Dendritic cell treated with granulocyte-macrophage colony-stimulating factor and Interleukin-4, amounts not matched to agents 40 ng/mL and 50 ng/mL, for 4 days (primary cell): ENCODE measurements at regions not wholly inside any gene's neighbourhood (a gene's known extent, or its start where the extent isn't known, plus 50 kb on each side); places are given as distances from the start of the nearest gene placed in this dataset.

Experiments
- H3K27ac Mint-ChIP-seq: one replicate; pipeline ENCODE4 v1.8.0; 2022; ENCODE audit warnings: mild to moderate bottlenecking, mixed read lengths
- H3K27me3 Mint-ChIP-seq: one replicate; pipeline ENCODE4 v1.8.0; 2022; ENCODE audit warnings: mild to moderate bottlenecking, mixed read lengths
- H3K36me3 Mint-ChIP-seq: one replicate; pipeline ENCODE4 v1.8.0; 2022; ENCODE audit warnings: low read depth, mixed read lengths
- H3K4me1 Mint-ChIP-seq: one replicate; pipeline ENCODE4 v1.8.0; 2022; ENCODE audit warnings: low read depth, mixed read lengths
- H3K4me3 Mint-ChIP-seq: one replicate; pipeline ENCODE4 v1.8.0; 2022; ENCODE audit warnings: mild to moderate bottlenecking, moderate library complexity, mixed read lengths
- H3K9me3 Mint-ChIP-seq: one replicate; pipeline ENCODE4 v1.8.0; 2022; ENCODE audit warnings: mixed read lengths
- intact Hi-C: fragments of 100-400 bp; cut with micrococcal nuclease; formaldehyde crosslinking; loops from one replicate; pipeline ENCODE4 v1.15.0; 2022

DNA sequence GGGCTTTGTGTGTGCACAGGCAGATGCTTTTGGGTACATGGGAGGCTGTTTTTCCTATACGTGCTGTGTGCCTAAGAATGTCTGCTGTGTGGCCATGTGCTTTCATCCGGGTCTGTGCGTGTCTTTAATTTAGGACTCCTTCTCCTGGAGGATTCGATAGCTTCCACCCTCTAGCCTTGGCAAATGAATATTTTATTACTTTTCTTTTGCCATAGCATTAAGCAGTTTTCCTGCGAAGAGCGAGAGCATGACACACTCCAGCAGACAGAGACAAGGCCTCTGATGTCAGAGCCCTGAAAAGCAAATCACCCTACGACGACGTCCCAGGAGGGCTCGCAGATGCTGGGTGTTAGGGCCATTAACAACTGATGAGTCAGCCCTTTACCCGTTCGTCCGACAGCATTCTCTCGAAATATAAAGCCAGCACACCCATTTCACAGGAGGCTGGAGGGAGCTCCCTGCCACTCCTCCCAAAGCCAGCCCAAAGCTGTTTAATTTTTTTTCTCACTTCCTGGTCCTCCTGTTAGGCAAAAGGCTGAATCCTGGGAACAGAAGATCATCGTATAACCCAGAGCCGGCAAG is 311.3 kb upstream of the ZMIZ1 start:
- H3K27ac Mint-ChIP-seq, result no peak overlapping the region

DNA sequence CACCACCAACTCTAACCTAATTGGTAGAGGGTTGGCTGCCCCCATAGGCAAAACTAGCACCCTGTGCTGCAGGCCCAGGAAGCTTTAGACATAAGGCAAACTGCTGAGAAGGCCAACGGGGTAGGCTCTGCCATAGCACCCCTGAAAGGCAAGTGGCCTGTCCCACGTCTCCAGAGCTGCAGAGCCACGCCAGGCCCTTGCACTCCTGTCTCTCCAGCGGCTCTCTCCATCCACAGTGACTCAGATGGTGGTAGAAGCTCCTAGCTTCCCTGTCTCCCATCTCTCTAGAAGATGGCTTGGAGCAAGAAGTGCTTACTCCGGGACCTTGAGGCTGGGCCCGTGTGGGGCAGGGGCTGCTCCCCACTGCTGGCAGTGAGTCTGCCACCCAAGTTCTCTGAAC is 310.6 kb upstream of the ZMIZ1 start:
- intact Hi-C loops, result no loop called here
- peaks cover 15% of the 10 kb centered on the region for H3K27me3 Mint-ChIP-seq
- H3K4me3 Mint-ChIP-seq, result no peak overlapping the region
- H3K9me3 Mint-ChIP-seq, result no peaks in the 10 kb centered on the region
- H3K27ac Mint-ChIP-seq, result peak overlapping the region; percentile 56
- H3K4me1 Mint-ChIP-seq, result peaks cover 82% of the 10 kb centered on the region
- no peaks in the 10 kb centered on the region for H3K36me3 Mint-ChIP-seq

More for the DNA sequence above, 311.3 kb upstream of the ZMIZ1 start:
- H3K4me3 Mint-ChIP-seq, result no peak overlapping the region
- no peaks in the 10 kb centered on the region for H3K9me3 Mint-ChIP-seq
- intact Hi-C loops, result no loop called here
- H3K4me1 Mint-ChIP-seq, result peaks cover 82% of the 10 kb centered on the region
- H3K27me3 Mint-ChIP-seq, result peaks cover 22% of the 10 kb centered on the region
- H3K36me3 Mint-ChIP-seq, result no peaks in the 10 kb centered on the region

DNA sequence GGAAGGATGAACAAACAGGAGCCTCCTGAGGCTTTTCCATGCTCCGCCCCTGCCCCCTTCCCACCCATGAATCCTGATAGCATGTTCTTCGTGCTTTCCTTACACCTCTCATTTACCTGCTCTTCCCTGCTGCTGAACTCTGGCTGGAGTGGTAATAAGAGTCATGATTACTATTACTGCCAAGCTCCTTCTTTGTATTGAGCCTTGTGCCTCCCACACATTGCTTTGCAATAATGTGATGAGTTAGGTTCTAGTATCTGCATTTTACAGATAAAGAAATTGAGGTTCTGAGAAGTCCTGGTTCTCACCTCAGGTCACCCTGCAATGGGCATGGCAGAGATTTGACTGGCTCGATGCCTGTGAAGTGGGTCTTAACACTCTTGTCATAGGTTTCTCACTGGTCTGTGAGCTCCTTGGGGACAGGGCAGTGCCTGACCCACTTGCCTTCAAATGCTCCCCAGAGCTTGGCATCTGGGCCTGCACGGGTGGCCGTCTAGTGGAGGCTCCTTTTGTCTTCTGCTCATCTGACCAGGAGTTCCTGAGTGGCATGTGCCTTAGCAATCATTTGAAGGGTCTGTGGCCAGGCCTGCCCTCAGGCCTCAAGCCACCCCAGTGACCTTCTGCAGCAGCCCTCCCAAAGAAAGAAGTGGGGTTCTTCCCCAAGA is 309.2 kb upstream of the ZMIZ1 start:
- no peak overlapping the region for H3K4me3 Mint-ChIP-seq
- H3K36me3 Mint-ChIP-seq, result no peaks in the 10 kb centered on the region
- peak overlapping the region; percentile 1 for H3K27ac Mint-ChIP-seq
- peaks cover 3% of the 10 kb centered on the region for H3K27me3 Mint-ChIP-seq
- peaks cover 87% of the 10 kb centered on the region for H3K4me1 Mint-ChIP-seq
- intact Hi-C loops, result no loop called here
- no peaks in the 10 kb centered on the region for H3K9me3 Mint-ChIP-seq

DNA sequence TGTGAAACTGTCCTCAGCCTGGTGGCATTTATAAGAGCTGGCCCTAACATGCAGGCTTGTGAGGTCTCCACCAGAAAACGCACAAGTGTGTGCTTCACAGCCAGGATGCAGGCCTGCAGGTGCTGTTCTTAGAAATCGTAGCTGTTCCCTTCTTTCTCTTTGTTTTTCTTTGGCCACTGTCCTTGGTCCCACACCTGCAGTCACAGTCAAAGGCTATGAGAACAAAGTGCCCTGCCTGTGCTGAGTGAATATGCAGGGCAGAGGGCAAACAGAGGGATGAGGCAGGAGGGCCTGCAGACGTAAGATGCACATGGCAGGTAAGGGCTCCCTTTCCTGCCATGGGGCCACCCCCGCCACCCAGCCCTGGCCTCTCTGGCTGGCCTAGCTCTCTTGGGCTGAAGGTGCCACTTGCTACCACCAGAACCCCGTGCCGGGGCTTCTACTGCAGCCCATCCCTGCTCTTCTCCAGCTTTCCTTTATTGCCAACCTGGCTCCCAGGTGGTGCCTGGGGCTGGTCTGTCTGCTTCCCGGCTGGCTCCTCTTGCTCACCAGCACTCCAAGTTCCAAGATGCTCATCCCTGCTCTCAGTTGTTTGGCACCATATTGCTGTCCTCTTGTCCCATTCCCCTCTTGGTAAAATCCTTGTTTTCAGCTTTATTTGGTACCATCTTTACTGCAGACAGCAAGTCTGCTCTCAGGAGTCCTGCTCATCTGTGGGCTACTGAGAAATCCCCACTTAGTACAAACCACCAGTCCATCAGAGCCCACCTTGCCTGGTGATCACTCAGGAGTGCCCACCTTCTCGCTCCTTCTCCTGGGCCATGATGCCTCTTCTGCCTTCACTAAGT is 308.1 kb upstream of the ZMIZ1 start:
- intact Hi-C loops, result no loop called here
- Mint-ChIP-seq H3K27me3 (peaks cover under 1% of the 10 kb centered on the region), H3K27ac (peak overlapping the region; percentile 17), H3K9me3 (no peaks in the 10 kb centered on the region), H3K4me3 (no peak overlapping the region), H3K36me3 (no peaks in the 10 kb centered on the region), H3K4me1 (peaks cover 98% of the 10 kb centered on the region)

DNA sequence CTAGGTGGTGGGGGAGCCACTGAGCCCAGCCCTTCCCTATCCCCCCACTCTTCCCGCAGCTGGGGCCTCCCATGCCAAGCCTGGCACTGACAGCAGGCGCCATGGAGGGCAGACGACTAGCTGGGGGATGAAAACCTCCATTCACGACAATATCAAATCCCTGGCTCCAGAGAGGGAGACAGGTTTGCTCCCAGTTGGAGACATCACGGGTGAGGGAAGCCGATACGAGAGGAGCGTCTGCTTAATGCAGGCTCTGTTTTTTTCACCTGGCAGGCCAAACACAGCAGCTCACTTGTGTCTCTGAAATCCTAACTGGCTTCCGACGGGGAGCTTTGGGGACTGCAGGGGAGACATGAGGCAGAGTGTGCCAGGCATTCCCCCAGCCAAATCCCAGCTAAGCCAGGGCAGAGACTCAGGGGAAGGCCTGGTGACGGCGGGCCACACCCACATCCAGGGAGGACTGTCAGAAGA is 307.4 kb upstream of the ZMIZ1 start:
- no peaks in the 10 kb centered on the region for H3K9me3 Mint-ChIP-seq
- no peaks in the 10 kb centered on the region for H3K36me3 Mint-ChIP-seq
- H3K4me3 Mint-ChIP-seq, result no peak overlapping the region
- intact Hi-C loops, result no loop called here
- H3K4me1 Mint-ChIP-seq, result peaks cover 100% of the 10 kb centered on the region
- H3K27ac Mint-ChIP-seq, result peak overlapping the region; percentile 17
- peaks cover 3% of the 10 kb centered on the region for H3K27me3 Mint-ChIP-seq

DNA sequence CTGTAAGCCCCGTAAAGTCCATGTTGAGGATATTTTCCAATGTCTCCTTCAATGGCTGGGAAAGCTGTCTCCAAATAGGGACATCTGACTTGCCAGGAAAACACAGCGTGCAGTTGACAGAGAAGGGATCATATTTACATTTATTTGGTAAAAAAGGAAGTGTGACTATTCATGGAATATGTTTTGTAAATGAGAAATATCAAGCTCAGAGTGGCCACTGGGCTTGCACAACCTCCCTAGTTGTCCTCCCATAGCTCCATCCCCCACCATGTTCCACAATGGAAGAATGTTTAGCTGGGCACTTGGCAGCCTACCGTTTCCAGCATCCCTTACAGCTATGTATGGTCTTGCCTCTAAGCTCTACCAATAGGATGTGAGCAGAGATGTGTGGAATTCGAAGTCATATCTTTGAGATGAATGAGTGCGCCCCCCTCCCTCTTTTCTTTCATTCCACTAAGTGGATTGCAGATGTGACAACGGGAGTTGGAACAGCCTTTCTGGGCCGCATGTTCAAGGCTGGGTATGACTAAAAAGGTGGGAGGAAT is 306.6 kb upstream of the ZMIZ1 start:
- Mint-ChIP-seq H3K4me3 (no peak overlapping the region), H3K27me3 (peaks cover 3% of the 10 kb centered on the region), H3K36me3 (no peaks in the 10 kb centered on the region), H3K27ac (peak overlapping the region; percentile 61), H3K9me3 (no peaks in the 10 kb centered on the region), H3K4me1 (peaks cover 92% of the 10 kb centered on the region)
- intact Hi-C loops, result no loop called here

DNA sequence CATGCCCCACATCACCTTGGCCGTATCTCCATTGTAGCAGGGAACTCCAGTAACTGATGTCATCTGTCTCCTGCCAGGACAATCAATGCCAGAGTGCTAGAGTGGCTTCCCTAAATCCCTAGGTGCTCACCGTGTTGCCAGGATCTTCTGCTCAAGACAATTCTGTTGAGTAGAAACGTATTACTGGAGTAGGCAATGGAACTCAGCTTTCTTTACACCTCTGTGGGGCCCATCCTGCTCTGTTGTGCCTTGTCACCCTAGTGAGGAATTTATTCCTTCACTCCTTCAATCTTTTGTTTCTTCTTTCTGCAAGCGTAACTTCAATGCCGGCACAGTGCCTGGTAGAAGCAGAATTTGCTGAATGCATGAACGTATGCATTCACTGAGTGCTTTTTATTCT is 305.5 kb upstream of the ZMIZ1 start:
- no peak overlapping the region for H3K4me3 Mint-ChIP-seq
- peaks cover 4% of the 10 kb centered on the region for H3K27me3 Mint-ChIP-seq
- intact Hi-C loops, result no loop called here
- H3K4me1 Mint-ChIP-seq, result peaks cover 86% of the 10 kb centered on the region
- no peaks in the 10 kb centered on the region for H3K36me3 Mint-ChIP-seq
- no peaks in the 10 kb centered on the region for H3K9me3 Mint-ChIP-seq
- H3K27ac Mint-ChIP-seq, result peak overlapping the region; percentile 61

DNA sequence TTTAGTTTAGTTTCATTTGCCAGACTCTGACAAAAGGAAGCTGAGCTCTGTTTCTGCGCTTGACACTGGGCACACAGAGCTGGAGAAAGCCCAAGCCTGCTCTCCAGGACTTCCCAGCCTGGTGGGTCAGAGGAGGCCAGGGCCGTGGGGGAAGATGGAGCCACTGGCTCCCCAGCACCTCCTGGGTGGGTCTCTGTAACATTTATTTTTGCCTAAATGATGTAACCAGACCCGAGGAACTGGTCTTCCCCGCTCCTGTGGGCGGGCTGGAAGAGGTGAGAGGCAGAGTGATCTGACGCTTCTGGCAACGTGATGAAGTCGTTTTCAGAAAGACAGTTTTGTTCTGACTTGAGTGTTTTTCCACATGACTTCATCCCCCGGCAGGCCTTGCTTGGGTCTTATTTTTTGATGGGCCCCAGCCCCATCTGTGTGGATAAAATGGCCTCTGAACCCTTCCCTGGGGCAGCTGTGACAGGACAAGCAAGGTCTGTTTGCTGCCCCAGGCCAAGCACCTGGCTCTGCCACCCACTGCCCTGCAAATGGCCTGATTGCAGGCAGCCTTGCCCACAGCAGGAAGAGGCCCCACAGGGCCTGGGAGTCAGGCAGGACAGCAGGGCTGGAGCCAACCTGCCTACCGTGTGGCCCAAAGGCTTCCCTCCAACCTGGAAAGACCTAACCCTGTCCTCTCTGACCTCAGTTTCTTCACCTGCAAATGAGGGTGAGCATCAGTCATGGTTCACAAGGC is 304.9 kb upstream of the ZMIZ1 start:
- peak overlapping the region; percentile 61 for H3K27ac Mint-ChIP-seq
- intact Hi-C loops, result no loop called here
- H3K4me1 Mint-ChIP-seq, result peaks cover 86% of the 10 kb centered on the region
- H3K36me3 Mint-ChIP-seq, result no peaks in the 10 kb centered on the region
- no peaks in the 10 kb centered on the region for H3K9me3 Mint-ChIP-seq
- H3K4me3 Mint-ChIP-seq, result no peak overlapping the region
- peaks cover 10% of the 10 kb centered on the region for H3K27me3 Mint-ChIP-seq

DNA sequence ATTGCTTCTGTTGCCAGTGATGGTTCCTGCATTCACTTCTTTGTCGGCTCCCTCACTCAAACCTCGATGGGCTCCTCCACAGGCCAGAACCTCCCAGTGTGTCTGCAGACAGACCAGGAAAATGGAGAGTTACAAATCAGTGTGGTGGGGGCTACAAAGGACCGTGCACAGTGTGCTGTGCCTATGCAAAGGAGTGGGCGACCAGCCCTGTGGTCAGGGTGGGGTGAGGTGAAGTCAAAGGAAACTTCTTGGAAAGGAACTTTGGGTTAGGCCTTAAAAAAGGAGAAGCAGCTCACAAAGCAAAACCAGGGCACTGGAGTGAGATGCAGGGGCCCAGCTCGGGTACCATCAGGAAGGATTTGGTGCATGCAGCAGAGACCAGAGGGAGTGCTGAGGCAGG is 304.3 kb upstream of the ZMIZ1 start:
- Mint-ChIP-seq H3K4me3 (no peak overlapping the region), H3K27ac (peak overlapping the region; percentile 61), H3K27me3 (peaks cover 10% of the 10 kb centered on the region), H3K4me1 (peaks cover 86% of the 10 kb centered on the region), H3K36me3 (no peaks in the 10 kb centered on the region), H3K9me3 (no peaks in the 10 kb centered on the region)
- intact Hi-C loops, result no loop called here

DNA sequence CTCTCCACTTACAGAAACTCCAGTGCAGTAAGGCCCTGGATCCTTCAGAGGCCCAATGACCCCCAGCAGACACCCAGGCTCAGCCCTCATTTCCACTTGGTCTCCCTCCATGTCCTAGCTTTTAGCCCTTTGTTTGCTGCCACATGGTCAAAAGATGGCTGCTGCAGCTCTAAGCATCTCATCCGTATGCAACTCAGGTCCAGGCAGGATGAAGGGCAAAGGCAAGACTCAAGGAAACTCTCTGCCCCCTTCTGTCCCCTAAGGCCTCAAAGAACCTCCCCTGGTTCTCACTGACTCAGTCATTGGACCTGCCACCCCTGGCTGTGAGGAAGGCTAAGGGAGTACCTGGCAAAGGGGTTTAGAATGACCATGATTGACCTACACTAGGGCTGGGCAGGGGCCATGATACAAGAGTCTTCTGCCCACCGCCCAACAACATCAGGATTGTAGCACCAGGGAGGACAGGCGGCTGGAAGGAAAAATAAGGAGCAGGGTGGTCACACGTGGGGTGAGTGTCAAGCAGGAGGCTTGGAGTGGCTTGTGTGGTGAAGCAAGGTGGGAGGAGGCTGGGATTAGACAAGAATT is 303.8 kb upstream of the ZMIZ1 start:
- Mint-ChIP-seq H3K4me1 (peaks cover 84% of the 10 kb centered on the region), H3K9me3 (no peaks in the 10 kb centered on the region), H3K4me3 (no peak overlapping the region), H3K27me3 (peaks cover 13% of the 10 kb centered on the region), H3K36me3 (no peaks in the 10 kb centered on the region), H3K27ac (peak overlapping the region; percentile 61)
- intact Hi-C loops, result no loop called here

DNA sequence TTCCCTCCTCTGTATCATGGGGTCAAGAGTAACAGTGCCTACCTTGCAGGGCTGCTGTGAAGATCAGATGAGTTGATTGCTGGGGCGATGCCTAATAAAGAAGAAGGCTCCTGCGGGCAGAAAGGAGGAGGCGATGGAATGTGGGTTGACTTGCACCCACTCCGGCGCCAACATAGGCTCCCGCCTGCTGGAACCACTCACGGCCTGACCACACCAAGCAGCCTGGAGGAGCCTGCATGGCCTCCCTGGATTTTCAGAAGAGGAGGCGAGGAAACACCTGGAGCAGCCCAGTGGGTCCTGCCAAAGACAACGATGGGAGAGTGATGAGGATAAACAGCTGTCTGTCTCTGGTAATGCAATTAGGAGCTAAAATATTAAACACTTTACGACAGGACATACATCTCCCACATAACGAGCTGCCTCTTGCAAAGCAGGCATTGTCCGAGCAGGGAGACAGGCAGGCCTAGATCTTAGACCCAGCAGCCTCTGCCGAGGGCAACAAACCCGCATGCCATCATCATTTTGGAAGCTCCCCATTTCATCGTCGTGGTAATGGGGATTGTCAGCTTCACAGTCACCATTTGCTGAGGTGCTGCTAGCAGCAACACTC is 302.9 kb upstream of the ZMIZ1 start:
- Mint-ChIP-seq H3K4me3 (no peak overlapping the region), H3K4me1 (peaks cover 75% of the 10 kb centered on the region), H3K27me3 (peaks cover 13% of the 10 kb centered on the region), H3K36me3 (no peaks in the 10 kb centered on the region), H3K9me3 (no peaks in the 10 kb centered on the region), H3K27ac (peak overlapping the region; percentile 61)
- intact Hi-C loops, result no loop called here

DNA sequence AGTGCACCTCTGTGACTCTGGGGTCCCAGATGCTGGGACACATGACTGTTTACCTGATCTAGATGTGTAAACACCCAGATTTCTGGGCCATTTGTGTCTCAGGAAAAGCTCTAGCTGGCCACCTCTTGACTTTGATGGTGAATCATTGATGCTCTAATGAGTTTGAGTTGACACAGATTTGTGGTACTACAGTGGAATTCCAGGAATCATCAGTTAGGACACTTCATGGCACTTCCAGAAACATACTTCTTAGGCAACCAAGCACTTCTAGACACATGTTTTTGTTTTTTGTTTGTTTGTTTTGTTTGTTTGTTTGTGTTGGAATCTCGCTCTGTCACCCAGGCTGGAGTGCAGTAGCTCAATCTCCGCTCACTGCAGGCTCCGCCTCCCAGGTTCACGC is 302.2 kb upstream of the ZMIZ1 start:
- Mint-ChIP-seq H3K4me3 (no peak overlapping the region), H3K4me1 (peaks cover 67% of the 10 kb centered on the region), H3K36me3 (no peaks in the 10 kb centered on the region), H3K27me3 (peaks cover 13% of the 10 kb centered on the region), H3K27ac (no peak overlapping the region), H3K9me3 (no peaks in the 10 kb centered on the region)
- intact Hi-C loops, result no loop called here
